ENCODE measurements at regions not wholly inside any gene's neighbourhood (a gene's known extent, or its start where the extent isn't known, plus 50 kb on each side); places are given as distances from the start of the nearest gene placed in this dataset.

- TF ChIP-seq GATA2 (IDR thresholded peaks at IDR 0.05; ENCODE audit: low read depth, low read length): no peak
- no peak for TF ChIP-seq GATA3 (IDR thresholded peaks at IDR 0.05; ENCODE audit: low read depth, low read length)
Measured at GRCh38 chr6:103193413-103193812, 1666.3 kb downstream of the HACE1 start.

GRCh38 chr6:103191391-103192093, 1668.2 kb downstream of the HACE1 start:
- TF ChIP-seq GATA3 (IDR thresholded peaks at IDR 0.05; ENCODE audit: low read depth, low read length) (no peak), GATA2 (IDR thresholded peaks at IDR 0.05; ENCODE audit: low read depth, low read length) (no peak)

GRCh38 chr6:103184776-103185175, 1674.9 kb downstream of the HACE1 start:
- TF ChIP-seq GATA2 (IDR thresholded peaks at IDR 0.05; ENCODE audit: low read depth, low read length): no peak
- TF ChIP-seq GATA3 (IDR thresholded peaks at IDR 0.05; ENCODE audit: low read depth, low read length): no peak

GRCh38 chr6:103183831-103184411, 1675.8 kb downstream of the HACE1 start:
- TF ChIP-seq GATA3 (IDR thresholded peaks at IDR 0.05; ENCODE audit: low read depth, low read length) (no peak), GATA2 (IDR thresholded peaks at IDR 0.05; ENCODE audit: low read depth, low read length) (no peak)

- TF ChIP-seq GATA2 (IDR thresholded peaks at IDR 0.05; ENCODE audit: low read depth, low read length) (no peak), GATA3 (IDR thresholded peaks at IDR 0.05; ENCODE audit: low read depth, low read length) (no peak)
Measured at GRCh38 chr6:103178193-103178592, 1681.5 kb downstream of the HACE1 start.

- TF ChIP-seq GATA3 (IDR thresholded peaks at IDR 0.05; ENCODE audit: low read depth, low read length) (no peak), GATA2 (IDR thresholded peaks at IDR 0.05; ENCODE audit: low read depth, low read length) (no peak)
Measured at GRCh38 chr6:103177791-103178190, 1681.9 kb downstream of the HACE1 start.

GRCh38 chr6:103175056-103175455, 1684.7 kb downstream of the HACE1 start:
- TF ChIP-seq GATA2 (IDR thresholded peaks at IDR 0.05; ENCODE audit: low read depth, low read length) (no peak), GATA3 (IDR thresholded peaks at IDR 0.05; ENCODE audit: low read depth, low read length) (no peak)

- TF ChIP-seq GATA3 (IDR thresholded peaks at IDR 0.05; ENCODE audit: low read depth, low read length) (no peak), GATA2 (IDR thresholded peaks at IDR 0.05; ENCODE audit: low read depth, low read length) (no peak)
Measured at GRCh38 chr6:103167345-103168071, 1692.2 kb downstream of the HACE1 start.

- TF ChIP-seq GATA3 (IDR thresholded peaks at IDR 0.05; ENCODE audit: low read depth, low read length): no peak
- no peak for TF ChIP-seq GATA2 (IDR thresholded peaks at IDR 0.05; ENCODE audit: low read depth, low read length)
Measured at GRCh38 chr6:103154779-103155572, 1704.7 kb downstream of the HACE1 start.

- TF ChIP-seq GATA3 (IDR thresholded peaks at IDR 0.05; ENCODE audit: low read depth, low read length): no peak
- no peak for TF ChIP-seq GATA2 (IDR thresholded peaks at IDR 0.05; ENCODE audit: low read depth, low read length)
Measured at GRCh38 chr6:103153016-103153415, 1706.7 kb downstream of the HACE1 start.

- no peak for TF ChIP-seq GATA3 (IDR thresholded peaks at IDR 0.05; ENCODE audit: low read depth, low read length)
- no peak for TF ChIP-seq GATA2 (IDR thresholded peaks at IDR 0.05; ENCODE audit: low read depth, low read length)
Measured at GRCh38 chr6:103142902-103143301, 1716.8 kb downstream of the HACE1 start.

GRCh38 chr6:103140308-103141027, 1719.3 kb downstream of the HACE1 start:
- no peak for TF ChIP-seq GATA3 (IDR thresholded peaks at IDR 0.05; ENCODE audit: low read depth, low read length)
- TF ChIP-seq GATA2 (IDR thresholded peaks at IDR 0.05; ENCODE audit: low read depth, low read length): no peak

- no peak for TF ChIP-seq GATA2 (IDR thresholded peaks at IDR 0.05; ENCODE audit: low read depth, low read length)
- no peak for TF ChIP-seq GATA3 (IDR thresholded peaks at IDR 0.05; ENCODE audit: low read depth, low read length)
Measured at GRCh38 chr6:103139377-103139776, 1720.3 kb downstream of the HACE1 start.

Data from SH-SY5Y (cell line).